ENCODE measurements at regions not wholly inside any gene's neighbourhood (a gene's known extent, or its start where the extent isn't known, plus 50 kb on each side); places are given as distances from the start of the nearest gene placed in this dataset.

GRCh38 chr10:91711885-91712680 lies 79.2 kb upstream of the PPP1R3C start:
- Histone ChIP-seq H3K79me2 (ENCODE audit: control insufficient read depth, insufficient read depth, low read length) (no peaks in the 10 kb centered on the region), H3K9ac (ENCODE audit: insufficient read depth, low read length) (no peak overlapping the region), H4K20me1 (ENCODE audit: control insufficient read depth, extremely low read depth, insufficient read depth, low read length) (no peaks in the 10 kb centered on the region), H3K9me3 (ENCODE audit: control insufficient read depth, insufficient read depth, low read depth, low read length) (no peaks in the 10 kb centered on the region), H3K27me3 (ENCODE audit: control insufficient read depth, insufficient read depth, low read length) (no peaks in the 10 kb centered on the region), H2AFZ (ENCODE audit: low read length) (peak overlapping the region; percentile 12), H3K36me3 (ENCODE audit: control insufficient read depth, insufficient read depth, low read length) (no peaks in the 10 kb centered on the region), H3K4me2 (ENCODE audit: extremely low read depth, insufficient read depth, low read length) (peak overlapping the region; percentile 39), H3K27ac (ENCODE audit: insufficient read depth, low read length) (no peak overlapping the region), H3K4me1 (ENCODE audit: control insufficient read depth, extremely low read depth, insufficient read depth, low read length) (peaks cover 2% of the 10 kb centered on the region), H3K4me3 (replicated peaks in 1 of 4; ENCODE audit: control extremely low read depth in 1 of 4, insufficient read depth in 1 of 4, low read depth in 3 of 4, low read length in 4 of 4) (no peak overlapping the region)
- TF ChIP-seq, protein P1, sequence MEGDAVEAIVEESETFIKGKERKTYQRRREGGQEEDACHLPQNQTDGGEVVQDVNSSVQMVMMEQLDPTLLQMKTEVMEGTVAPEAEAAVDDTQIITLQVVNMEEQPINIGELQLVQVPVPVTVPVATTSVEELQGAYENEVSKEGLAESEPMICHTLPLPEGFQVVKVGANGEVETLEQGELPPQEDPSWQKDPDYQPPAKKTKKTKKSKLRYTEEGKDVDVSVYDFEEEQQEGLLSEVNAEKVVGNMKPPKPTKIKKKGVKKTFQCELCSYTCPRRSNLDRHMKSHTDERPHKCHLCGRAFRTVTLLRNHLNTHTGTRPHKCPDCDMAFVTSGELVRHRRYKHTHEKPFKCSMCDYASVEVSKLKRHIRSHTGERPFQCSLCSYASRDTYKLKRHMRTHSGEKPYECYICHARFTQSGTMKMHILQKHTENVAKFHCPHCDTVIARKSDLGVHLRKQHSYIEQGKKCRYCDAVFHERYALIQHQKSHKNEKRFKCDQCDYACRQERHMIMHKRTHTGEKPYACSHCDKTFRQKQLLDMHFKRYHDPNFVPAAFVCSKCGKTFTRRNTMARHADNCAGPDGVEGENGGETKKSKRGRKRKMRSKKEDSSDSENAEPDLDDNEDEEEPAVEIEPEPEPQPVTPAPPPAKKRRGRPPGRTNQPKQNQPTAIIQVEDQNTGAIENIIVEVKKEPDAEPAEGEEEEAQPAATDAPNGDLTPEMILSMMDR (conservative IDR thresholded peaks at IDR 0.05 in 1 of 2, IDR thresholded peaks at IDR 0.05 in 1 of 2; ENCODE audit: low read depth in 1 of 2, low read length in 2 of 2) = no peak
- no peak for TF ChIP-seq EZH2 (IDR thresholded peaks at IDR 0.05; ENCODE audit: low read length, missing control alignments)
- DNase-seq (ENCODE audit: low read depth in 2 of 2) = peak in 1 of 2 donors; percentile 9

DNA sequence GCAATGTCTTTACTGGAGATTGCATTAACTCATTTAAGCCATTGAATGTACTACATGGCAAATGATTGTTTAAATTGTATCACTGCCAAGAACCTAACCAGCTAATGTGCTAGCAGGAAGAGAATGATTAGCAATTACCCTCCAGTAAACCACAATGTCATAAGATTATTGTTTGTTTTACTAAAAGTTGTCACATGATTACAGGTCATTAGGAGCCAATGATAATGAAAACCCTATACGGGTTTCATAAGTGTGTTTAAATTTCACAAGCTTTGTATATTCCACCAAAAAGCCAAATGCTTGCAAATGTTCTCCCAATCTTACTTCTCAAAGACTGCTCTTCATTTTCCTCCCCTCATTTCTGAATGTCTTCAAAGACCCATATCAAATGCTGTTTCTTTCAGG lies 76.5 kb upstream of the PPP1R3C start:
- Histone ChIP-seq H3K27me3 (ENCODE audit: control insufficient read depth, insufficient read depth, low read length) (no peaks in the 10 kb centered on the region), H3K27ac (ENCODE audit: insufficient read depth, low read length) (no peak overlapping the region), H3K9me3 (ENCODE audit: control insufficient read depth, insufficient read depth, low read depth, low read length) (no peaks in the 10 kb centered on the region), H3K4me1 (ENCODE audit: control insufficient read depth, extremely low read depth, insufficient read depth, low read length) (peaks cover 2% of the 10 kb centered on the region), H3K79me2 (ENCODE audit: control insufficient read depth, insufficient read depth, low read length) (no peaks in the 10 kb centered on the region), H3K4me3 (replicated peaks in 1 of 4; ENCODE audit: control extremely low read depth in 1 of 4, insufficient read depth in 1 of 4, low read depth in 3 of 4, low read length in 4 of 4) (no peak overlapping the region), H3K36me3 (ENCODE audit: control insufficient read depth, insufficient read depth, low read length) (no peaks in the 10 kb centered on the region), H3K9ac (ENCODE audit: insufficient read depth, low read length) (no peak overlapping the region), H3K4me2 (ENCODE audit: extremely low read depth, insufficient read depth, low read length) (no peak overlapping the region), H2AFZ (ENCODE audit: low read length) (no peak overlapping the region), H4K20me1 (ENCODE audit: control insufficient read depth, extremely low read depth, insufficient read depth, low read length) (no peaks in the 10 kb centered on the region)
- TF ChIP-seq EZH2 (IDR thresholded peaks at IDR 0.05; ENCODE audit: low read length, missing control alignments) = no peak
- TF ChIP-seq, protein P1 (conservative IDR thresholded peaks at IDR 0.05 in 1 of 2, IDR thresholded peaks at IDR 0.05 in 1 of 2; ENCODE audit: low read depth in 1 of 2, low read length in 2 of 2) = no peak
- peak; percentile 67 to 89 for DNase-seq (ENCODE audit: low read depth in 2 of 2)

GRCh38 chr10:91708174-91708861 lies 75.4 kb upstream of the PPP1R3C start:
- Histone ChIP-seq H3K4me2 (ENCODE audit: extremely low read depth, insufficient read depth, low read length) (no peak overlapping the region), H3K27me3 (ENCODE audit: control insufficient read depth, insufficient read depth, low read length) (no peaks in the 10 kb centered on the region), H2AFZ (ENCODE audit: low read length) (no peak overlapping the region), H3K4me1 (ENCODE audit: control insufficient read depth, extremely low read depth, insufficient read depth, low read length) (peaks cover 2% of the 10 kb centered on the region), H3K4me3 (replicated peaks in 1 of 4; ENCODE audit: control extremely low read depth in 1 of 4, insufficient read depth in 1 of 4, low read depth in 3 of 4, low read length in 4 of 4) (no peak overlapping the region), H3K9ac (ENCODE audit: insufficient read depth, low read length) (no peak overlapping the region), H4K20me1 (ENCODE audit: control insufficient read depth, extremely low read depth, insufficient read depth, low read length) (no peaks in the 10 kb centered on the region), H3K79me2 (ENCODE audit: control insufficient read depth, insufficient read depth, low read length) (no peaks in the 10 kb centered on the region), H3K9me3 (ENCODE audit: control insufficient read depth, insufficient read depth, low read depth, low read length) (no peaks in the 10 kb centered on the region), H3K36me3 (ENCODE audit: control insufficient read depth, insufficient read depth, low read length) (no peaks in the 10 kb centered on the region), H3K27ac (ENCODE audit: insufficient read depth, low read length) (no peak overlapping the region)
- no peak for TF ChIP-seq EZH2 (IDR thresholded peaks at IDR 0.05; ENCODE audit: low read length, missing control alignments)
- TF ChIP-seq, protein P1 (conservative IDR thresholded peaks at IDR 0.05 in 1 of 2, IDR thresholded peaks at IDR 0.05 in 1 of 2; ENCODE audit: low read depth in 1 of 2, low read length in 2 of 2) = no peak
- DNase-seq (ENCODE audit: low read depth in 2 of 2) = no peak

All from fibroblast of lung (primary cell).